ENCODE measurements at regions not wholly inside any gene's neighbourhood (a gene's known extent, or its start where the extent isn't known, plus 50 kb on each side); places are given as distances from the start of the nearest gene placed in this dataset.

- TF ChIP-seq CTCF (IDR thresholded peaks at IDR 0.05) (no peak), POLR2A (IDR thresholded peaks at IDR 0.05) (no peak), POLR2AphosphoS5 (IDR thresholded peaks at IDR 0.05) (no peak), EP300 (IDR thresholded peaks at IDR 0.05) (no peak)
Measured at GRCh38 chr2:51706220-51706619, 674.3 kb upstream of the NRXN1 start.

All from sigmoid colon (tissue), 4 donors.